DOHH2 (cell line): ENCODE measurements at regions not wholly inside any gene's neighbourhood (a gene's known extent, or its start where the extent isn't known, plus 50 kb on each side); places are given as distances from the start of the nearest gene placed in this dataset.

Experiments
- CTCF ChIP-seq: fragments of 200-600 bp; sonication (generic); IDR thresholded peaks from one replicate; pipeline ENCODE4 v1.5.1; 2014; ENCODE audit warnings: antibody characterized with exemption, mild to moderate bottlenecking, low read depth, low read length; ENCODE audit not compliant: poor library complexity, severe bottlenecking
- EZH2phosphoT487 ChIP-seq: fragments of 200-600 bp; sonication (generic); IDR thresholded peaks from 2 replicates; pipeline ENCODE4 v1.6.1; 2017; ENCODE audit warnings: borderline replicate concordance, mild to moderate bottlenecking, antibody characterized with exemption, low read length, moderate library complexity, mixed read lengths

DNA sequence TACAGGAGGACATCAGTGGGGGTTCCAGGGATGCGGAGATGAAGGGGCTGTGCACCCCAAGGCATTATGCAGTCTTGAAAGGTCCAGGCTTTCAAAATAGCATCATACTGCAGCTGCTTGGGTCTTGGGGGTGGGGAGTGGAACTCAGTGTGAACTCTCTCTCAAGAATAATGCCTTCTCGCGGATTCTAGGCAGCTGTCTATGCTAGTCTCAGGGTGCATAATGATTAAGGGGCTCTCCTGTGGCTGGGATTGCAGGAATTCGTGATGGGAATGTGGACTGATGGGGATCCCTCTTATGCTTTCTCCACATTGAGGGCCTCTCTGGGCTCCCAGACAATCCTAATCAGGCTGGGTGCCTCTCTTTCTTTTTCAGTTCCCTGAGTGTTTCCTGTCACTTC is 172.2 kb upstream of the ARHGAP24 start:
- TF ChIP-seq CTCF, result no peak
- TF ChIP-seq EZH2phosphoT487, result no peak
